Activated CD8-positive, alpha-beta memory T cell treated with anti-CD3 and anti-CD28 coated beads, Interleukin-2, amount 50 U/mL, for 24 hours (primary cell): ENCODE measurements at regions not wholly inside any gene's neighbourhood (a gene's known extent, or its start where the extent isn't known, plus 50 kb on each side); places are given as distances from the start of the nearest gene placed in this dataset.
"Not testable (repeated sequence)": the region's sequence is repeated elsewhere in the genome, so short reads cannot be mapped to it uniquely, and the experiment has no call there.

ENCODE experiments used
- DNase-seq: peaks from one replicate; pipeline ENCODE4 v3.0.0-alpha.2; 2020; ENCODE audit errors: extremely low read depth

DNA sequence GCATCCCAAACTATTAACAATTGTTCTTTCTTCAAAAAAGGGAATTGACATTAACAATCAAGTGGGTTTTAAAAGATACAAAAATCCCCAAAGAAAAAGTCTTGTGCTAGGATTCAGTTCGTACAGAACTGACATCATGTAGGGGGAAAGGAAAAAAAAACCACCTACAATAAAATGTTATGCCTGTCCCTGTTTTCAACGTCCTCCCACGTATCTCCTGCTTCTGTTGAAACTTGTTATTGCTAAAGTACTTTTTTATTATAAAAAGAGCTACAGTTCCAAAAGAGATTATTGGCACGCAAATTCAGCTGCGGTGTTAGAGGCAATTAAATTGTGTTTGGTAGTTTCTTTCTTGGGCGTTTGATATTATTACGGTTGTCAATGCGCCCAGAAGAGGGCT, 102.8 kb upstream of the PHACTR1 start:
- no peak for DNase-seq

DNA sequence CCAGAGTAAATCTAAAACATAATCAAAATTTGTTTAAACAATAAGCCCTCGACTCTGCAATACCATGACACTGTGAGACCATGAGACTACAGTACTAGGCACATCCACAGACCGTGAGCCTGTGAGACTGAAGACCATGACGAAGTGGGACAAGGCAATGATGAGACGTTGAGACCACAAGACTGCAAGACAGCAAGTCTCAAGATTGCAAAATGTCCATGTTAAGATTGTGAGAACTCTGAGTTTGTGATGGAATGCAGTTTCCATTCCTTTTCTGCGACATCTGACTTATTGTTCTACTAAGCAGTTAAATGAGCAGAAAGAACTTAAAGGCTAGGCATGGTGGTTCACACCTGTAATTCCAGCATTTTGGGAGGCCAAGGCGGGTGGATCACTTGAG, 102.1 kb upstream of the PHACTR1 start:
- no peak for DNase-seq

GRCh38 chr6:12618296-12618695, 98.3 kb upstream of the PHACTR1 start:
- DNase-seq: no peak

DNA sequence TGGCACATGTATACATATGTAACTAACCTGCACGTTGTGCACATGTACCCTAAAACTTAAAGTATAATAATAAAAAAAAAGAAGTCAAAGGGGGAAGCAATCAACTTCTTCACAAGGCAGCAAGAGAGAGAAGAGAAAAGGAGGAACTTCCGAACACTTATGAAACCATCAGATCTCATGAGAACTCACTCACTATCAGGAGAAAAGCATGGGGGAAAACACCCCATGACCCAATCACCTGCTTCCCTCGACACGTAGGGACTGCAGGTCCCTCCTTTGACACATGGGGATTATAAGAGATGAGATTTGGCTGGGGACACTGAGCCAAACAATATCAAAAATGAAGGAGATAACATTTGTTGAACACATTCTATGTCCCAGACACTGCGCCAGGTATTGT, 94.8 kb upstream of the PHACTR1 start:
- DNase-seq: no peak

GRCh38 chr6:12622566-12622965, 94.0 kb upstream of the PHACTR1 start:
- no peak for DNase-seq

DNA sequence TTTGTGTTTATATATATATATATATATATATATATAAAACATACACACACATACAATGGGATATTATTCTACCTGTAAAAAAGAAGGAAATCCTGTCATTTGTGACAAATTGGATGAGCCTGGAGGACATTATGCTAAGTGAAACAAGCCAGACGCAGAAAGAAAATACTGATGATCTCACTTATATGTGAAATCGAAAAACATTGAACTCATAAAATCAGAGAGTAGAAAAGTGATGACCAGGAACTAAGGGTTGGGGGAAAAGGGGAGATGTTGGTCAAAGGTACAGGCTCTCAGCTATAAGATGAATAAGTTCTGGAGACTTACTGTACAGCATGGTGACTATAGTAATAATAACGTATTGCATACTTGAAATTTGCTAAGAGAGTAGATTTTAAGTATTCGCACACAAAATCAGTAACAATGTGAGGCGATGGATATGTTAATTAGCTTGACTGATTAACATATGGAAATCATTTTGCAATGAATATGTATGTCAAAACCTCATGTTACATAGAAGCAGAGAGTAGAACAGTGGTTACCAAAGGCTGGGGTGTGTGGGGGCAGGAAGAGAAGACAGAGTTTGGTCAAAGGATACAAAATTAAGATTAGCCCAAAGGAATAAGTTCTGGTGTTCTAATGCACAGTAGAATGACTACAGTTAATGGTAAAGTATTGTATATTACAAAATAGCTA, 92.3 kb upstream of the PHACTR1 start:
- no peak for DNase-seq

DNA sequence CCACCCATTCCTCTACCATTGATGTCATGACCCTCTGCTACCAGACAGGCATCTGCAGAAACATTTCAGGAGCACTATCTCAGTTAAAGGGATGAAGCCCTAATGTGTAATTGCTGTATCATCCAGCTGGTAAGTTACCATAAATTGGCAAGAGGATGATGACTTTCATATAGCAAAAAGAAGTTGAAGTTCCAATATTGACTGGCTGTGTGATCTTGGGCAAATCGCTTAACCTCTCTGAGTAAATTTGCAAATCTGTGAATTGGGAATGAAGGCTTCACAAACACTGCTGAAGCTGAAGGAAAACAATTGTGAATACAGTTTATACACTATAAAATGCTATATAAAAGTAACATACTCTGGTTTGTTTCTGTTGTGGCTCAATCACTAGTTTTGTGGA, 89.5 kb upstream of the PHACTR1 start:
- DNase-seq: no peak

- no peak for DNase-seq
Measured at GRCh38 chr6:12628327-12628726, 88.2 kb upstream of the PHACTR1 start.

- DNase-seq: not testable (repeated sequence)
Measured at GRCh38 chr6:12633746-12634145, 82.8 kb upstream of the PHACTR1 start.

DNA sequence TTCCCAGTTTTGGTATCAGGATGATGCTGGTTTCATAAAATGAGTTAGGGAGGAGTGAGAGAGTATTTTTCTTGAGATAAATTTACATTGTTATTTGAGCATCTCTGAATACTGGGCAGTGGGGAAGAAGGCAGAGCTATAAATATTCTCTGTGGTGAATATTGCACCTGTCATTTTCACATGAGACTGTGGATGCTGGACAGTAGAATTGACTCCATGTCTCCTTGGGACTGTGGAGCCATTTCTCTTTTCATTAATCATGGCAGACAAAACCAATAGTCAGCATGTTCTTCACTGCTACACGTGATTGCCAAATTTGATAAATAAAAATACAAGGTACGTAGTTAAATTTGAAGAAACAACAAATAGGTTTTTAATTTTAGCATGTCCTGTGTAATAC, 81.2 kb upstream of the PHACTR1 start:
- no peak for DNase-seq

- DNase-seq: no peak
Measured at GRCh38 chr6:12635813-12636212, 80.8 kb upstream of the PHACTR1 start.

DNA sequence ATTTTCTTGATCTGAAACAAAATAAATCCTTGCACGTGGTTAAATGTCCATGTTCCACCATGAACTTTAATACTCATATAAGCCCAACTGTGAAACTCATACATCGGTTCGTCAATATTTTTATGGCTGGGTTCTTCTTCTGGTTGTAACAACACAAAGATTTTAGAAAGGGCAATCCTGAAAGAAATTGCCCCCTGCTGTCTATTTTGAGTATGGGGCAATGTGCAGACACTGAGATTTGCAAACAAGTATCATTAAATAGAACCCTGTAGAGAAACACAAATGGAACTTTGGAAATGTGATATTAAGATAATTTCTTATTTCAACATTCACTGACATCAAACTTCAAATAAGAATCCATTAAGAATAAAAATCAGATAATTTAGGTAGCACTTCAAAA, 80.2 kb upstream of the PHACTR1 start:
- DNase-seq: no peak

- peak; percentile 13 for DNase-seq
Measured at GRCh38 chr6:12637960-12638641, 78.5 kb upstream of the PHACTR1 start.

DNA sequence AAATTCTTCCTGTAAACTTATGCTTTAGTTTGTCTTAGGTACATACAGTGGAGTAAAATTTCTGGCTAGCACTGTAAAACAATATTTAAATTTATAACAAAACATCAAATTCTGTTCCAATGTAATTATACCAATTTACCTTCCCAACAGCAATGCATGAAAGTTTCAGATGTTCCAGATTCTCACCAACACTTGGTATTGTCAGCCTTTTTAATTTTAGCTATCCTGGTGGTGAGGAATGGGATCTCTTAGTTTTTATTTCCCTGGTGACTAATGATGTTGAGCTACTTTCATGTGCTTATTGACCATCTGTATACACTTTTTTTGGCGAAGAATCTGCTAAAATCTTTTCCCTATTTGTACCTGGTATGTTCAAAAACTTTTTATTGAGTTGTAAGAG, 76.1 kb upstream of the PHACTR1 start:
- no peak for DNase-seq

DNA sequence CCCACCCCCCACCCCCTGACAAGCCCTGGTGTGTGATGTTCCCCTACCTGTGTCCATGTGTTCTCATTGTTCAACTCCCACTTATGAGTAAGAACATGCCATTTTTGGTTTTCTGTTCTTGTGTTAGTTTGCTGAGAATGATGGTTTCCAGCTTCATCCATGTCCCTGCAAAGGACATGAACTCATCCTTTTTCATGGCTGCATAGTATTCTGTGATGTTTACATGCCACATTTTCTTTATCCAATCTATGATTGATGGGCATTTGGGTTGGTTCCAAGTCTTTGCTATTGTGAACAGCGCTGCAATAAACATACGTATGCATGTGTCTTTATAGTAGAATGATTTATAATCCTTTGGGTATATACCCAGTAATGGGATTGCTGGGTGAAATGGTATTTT, 74.8 kb upstream of the PHACTR1 start:
- DNase-seq: not testable (repeated sequence)

GRCh38 chr6:12645941-12646340, 70.6 kb upstream of the PHACTR1 start:
- no peak for DNase-seq

DNA sequence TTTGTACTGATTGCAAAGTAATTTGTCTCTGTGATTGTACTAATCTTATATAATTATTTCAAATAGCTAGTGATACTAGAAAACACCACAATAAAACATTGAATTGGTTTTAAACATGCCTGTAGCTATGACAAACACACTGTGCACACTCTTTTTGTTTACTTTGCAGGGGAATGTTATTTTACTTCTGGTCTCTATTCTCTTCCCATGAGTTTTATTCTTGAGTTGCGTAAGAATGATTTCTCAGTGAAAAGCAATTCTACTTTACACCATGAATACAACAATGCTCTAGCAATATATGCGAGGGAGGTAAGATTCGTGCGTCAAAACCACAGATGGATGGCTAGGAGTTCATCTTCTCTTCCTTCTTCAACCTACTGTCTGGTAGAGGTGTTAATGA, 68.4 kb upstream of the PHACTR1 start:
- DNase-seq: no peak

- no peak for DNase-seq
Measured at GRCh38 chr6:12649325-12649724, 67.2 kb upstream of the PHACTR1 start.

- no peak for DNase-seq
Measured at GRCh38 chr6:12653486-12653885, 63.1 kb upstream of the PHACTR1 start.

GRCh38 chr6:12654107-12654506, 62.5 kb upstream of the PHACTR1 start:
- DNase-seq: no peak

DNA sequence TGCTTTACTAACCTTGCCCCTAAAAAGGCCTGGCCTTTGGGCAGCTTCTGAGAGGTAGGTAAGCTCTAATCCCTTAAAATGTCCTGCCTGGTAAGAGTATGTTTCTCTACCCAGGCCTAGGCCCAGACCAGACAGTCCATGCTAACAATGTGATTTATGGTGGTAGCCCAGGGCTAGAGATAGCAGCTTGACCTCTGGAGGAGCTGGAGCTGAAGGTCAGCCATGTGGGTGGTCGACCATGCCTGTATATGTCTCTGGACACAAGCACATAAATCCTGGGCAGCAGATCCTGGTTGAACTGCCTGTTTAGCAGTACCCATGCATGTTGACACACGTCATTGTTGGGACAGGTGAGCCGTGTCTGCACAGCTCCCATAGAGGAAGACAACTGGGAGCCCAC, 62.1 kb upstream of the PHACTR1 start:
- DNase-seq: no peak

DNA sequence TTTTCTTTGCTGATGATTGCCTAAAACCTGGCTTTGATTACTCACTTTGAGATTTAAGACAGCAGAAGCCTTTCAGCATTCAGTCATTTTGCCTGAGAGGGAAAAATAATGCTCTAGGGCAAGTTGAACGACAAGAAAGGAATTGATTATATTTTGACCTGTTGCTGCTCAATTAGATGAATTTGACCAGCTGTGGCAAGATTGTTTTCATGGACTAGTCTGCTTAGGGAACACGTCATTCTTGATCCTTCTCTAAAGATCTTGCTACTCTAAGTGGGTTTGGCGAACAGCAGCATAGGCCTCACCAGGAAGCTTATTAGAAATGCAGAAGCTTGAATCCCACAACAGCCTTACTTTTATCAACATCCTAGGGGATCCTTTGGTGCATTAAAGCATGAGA, 59.7 kb upstream of the PHACTR1 start:
- no peak for DNase-seq

GRCh38 chr6:12657884-12658283, 58.7 kb upstream of the PHACTR1 start:
- no peak for DNase-seq
